Mesothelial cell of epicardium (in vitro differentiated cells): ENCODE measurements at regions not wholly inside any gene's neighbourhood (a gene's known extent, or its start where the extent isn't known, plus 50 kb on each side); places are given as distances from the start of the nearest gene placed in this dataset.

Source experiments
- DNase-seq, 2 experiments: peaks; one replicate each; pipeline ENCODE4 v3.0.0; 2021; ENCODE audit warnings: low spot score in 2 of 2; ENCODE audit not compliant: unreplicated experiment in 2 of 2
- H3K27ac Mint-ChIP-seq: 2 replicates; pipeline ENCODE4 v1.8.0; 2021; ENCODE audit warnings: mixed read lengths
- H3K27me3 Mint-ChIP-seq: 2 replicates; pipeline ENCODE4 v1.8.0; 2021; ENCODE audit warnings: low read depth, mixed read lengths
- H3K36me3 Mint-ChIP-seq: 2 replicates; pipeline ENCODE4 v1.8.0; 2021; ENCODE audit warnings: mixed read lengths
- H3K4me1 Mint-ChIP-seq: 2 replicates; pipeline ENCODE4 v1.8.0; 2021; ENCODE audit warnings: mixed read lengths
- H3K4me3 Mint-ChIP-seq: 2 replicates; pipeline ENCODE4 v1.8.0; 2021; ENCODE audit warnings: mild to moderate bottlenecking, moderate library complexity, mixed read lengths
- H3K9me3 Mint-ChIP-seq: 2 replicates; pipeline ENCODE4 v1.8.0; 2021; ENCODE audit warnings: mixed read lengths
- CTCF ChIP-seq: fragments of 200-600 bp; sonication (generic); IDR thresholded peaks from one replicate; pipeline ENCODE4 v1.5.0; 2021; ENCODE audit warnings: antibody characterized with exemption; ENCODE audit not compliant: unreplicated experiment

- Mint-ChIP-seq H3K36me3 (peaks cover 17% of the 10 kb centered on the region), H3K27me3 (no peaks in the 10 kb centered on the region), H3K9me3 (peaks cover 15% of the 10 kb centered on the region), H3K27ac (peak overlapping the region; percentile 83), H3K4me1 (peaks cover 28% of the 10 kb centered on the region), H3K4me3 (no peak overlapping the region)
- TF ChIP-seq CTCF, result no peak
- no peak for DNase-seq
Observed at GRCh38 chr6:53744321-53744720, 50.5 kb upstream of the LRRC1 start.

GRCh38 chr6:53741034-53741823 lies 53.6 kb upstream of the LRRC1 start:
- Mint-ChIP-seq H3K36me3 (peaks cover 12% of the 10 kb centered on the region), H3K4me1 (peaks cover 28% of the 10 kb centered on the region), H3K27ac (no peak overlapping the region), H3K27me3 (no peaks in the 10 kb centered on the region), H3K9me3 (peaks cover 6% of the 10 kb centered on the region), H3K4me3 (no peak overlapping the region)
- DNase-seq, result no peak
- no peak for TF ChIP-seq CTCF

GRCh38 chr6:53737746-53738145 lies 57.1 kb upstream of the LRRC1 start:
- no peak for TF ChIP-seq CTCF
- no peaks in the 10 kb centered on the region for H3K27me3 Mint-ChIP-seq
- H3K36me3 Mint-ChIP-seq, result peaks cover 9% of the 10 kb centered on the region
- no peak for DNase-seq
- peaks cover 7% of the 10 kb centered on the region for H3K9me3 Mint-ChIP-seq
- no peak overlapping the region for H3K4me3 Mint-ChIP-seq
- H3K27ac Mint-ChIP-seq, result no peak overlapping the region
- H3K4me1 Mint-ChIP-seq, result peaks cover 27% of the 10 kb centered on the region

- Mint-ChIP-seq H3K27me3 (no peaks in the 10 kb centered on the region), H3K4me3 (no peak overlapping the region), H3K9me3 (peaks cover 5% of the 10 kb centered on the region), H3K4me1 (peaks cover 36% of the 10 kb centered on the region), H3K27ac (no peak overlapping the region), H3K36me3 (peaks cover 6% of the 10 kb centered on the region)
- TF ChIP-seq CTCF, result no peak
- DNase-seq, result no peak
Observed at GRCh38 chr6:53735896-53736295, 58.9 kb upstream of the LRRC1 start.

- no peaks in the 10 kb centered on the region for H3K27me3 Mint-ChIP-seq
- H3K36me3 Mint-ChIP-seq, result peaks cover 6% of the 10 kb centered on the region
- peaks cover 44% of the 10 kb centered on the region for H3K4me1 Mint-ChIP-seq
- H3K27ac Mint-ChIP-seq, result peak overlapping the region; percentile 78
- no peak for TF ChIP-seq CTCF
- no peak for DNase-seq
- H3K9me3 Mint-ChIP-seq, result peaks cover 5% of the 10 kb centered on the region
- H3K4me3 Mint-ChIP-seq, result no peak overlapping the region
Observed at GRCh38 chr6:53734473-53735299, 60.1 kb upstream of the LRRC1 start.
